ENCODE measurements at regions not wholly inside any gene's neighbourhood (a gene's known extent, or its start where the extent isn't known, plus 50 kb on each side); places are given as distances from the start of the nearest gene placed in this dataset.

GRCh38 chr1:217072926-217073325 lies 349.7 kb upstream of the ESRRG start:
- TF ChIP-seq CTCF (IDR thresholded peaks at IDR 0.05), result no peak
- TF ChIP-seq POLR2A (IDR thresholded peaks at IDR 0.05), result no peak
